Right lobe of liver (tissue), 6 donors: ENCODE measurements at regions not wholly inside any gene's neighbourhood (a gene's known extent, or its start where the extent isn't known, plus 50 kb on each side); places are given as distances from the start of the nearest gene placed in this dataset.

Experiments used
- ATAC-seq, 4 donors: fragments of 200-7000 bp; cut with Tn5 transposase; one replicate each; pipeline ENCODE4 v1.9.1; 2020; ENCODE audit warnings: mild to moderate bottlenecking in 4 of 4, moderate library complexity in 4 of 4
- DNase-seq, 3 donors: peaks; one replicate each; pipeline ENCODE4 v3.0.0-alpha.2; 2020
- H3K27ac ChIP-seq, 3 donors: fragments of 200-600 bp; one replicate each; pipeline ENCODE4 v1.8.0; 2022
- H3K27me3 ChIP-seq, 2 donors: fragments of 200-600 bp; one replicate each; pipeline ENCODE4 v1.8.0; 2022
- H3K36me3 ChIP-seq, 4 donors: fragments of 200-600 bp; sonication (generic) in 1 of 4; one replicate each; pipeline versions ENCODE4 v1.5.1 to v1.8.0; 2017 to 2022; ENCODE audit warnings: control low read depth in 1 of 4
- H3K4me1 ChIP-seq, 4 donors: fragments of 200-600 bp; sonication (generic) in 1 of 4; one replicate each; pipeline versions ENCODE4 v1.5.1 to v1.8.0; 2017 to 2022; ENCODE audit warnings: control low read depth in 1 of 4
- H3K4me3 ChIP-seq, 3 donors: fragments of 200-600 bp; one replicate each; pipeline ENCODE4 v1.8.0; 2022
- H3K9me3 ChIP-seq, 4 donors: fragments of 200-600 bp; sonication (generic) in 1 of 4; one replicate each; pipeline versions ENCODE4 v1.5.1 to v1.8.0; 2017 to 2022; ENCODE audit warnings: control low read depth in 1 of 4
- CTCF ChIP-seq, 4 donors: fragments of 200-600 bp in 3 of 4; fragments of 450-650 bp in 1 of 4; IDR thresholded peaks; one replicate each; pipeline versions ENCODE4 v1.5.1 to v1.8.0; 2016 to 2022; ENCODE audit warnings: antibody characterized with exemption in 4 of 4, mild to moderate bottlenecking in 2 of 4
- POLR2A ChIP-seq: fragments of 450-650 bp; IDR thresholded peaks from one replicate; pipeline ENCODE4 v1.6.1; 2017; ENCODE audit warnings: antibody characterized with exemption, mild to moderate bottlenecking
- WGBS: methylation state at CpG from one replicate; pipeline ENCODE4 v1.1.6; 2018; ENCODE audit warnings: low coverage, low lambda C conversion rate; ENCODE audit not compliant: insufficient coverage; ENCODE audit errors: missing lambda C conversion rate; 5-methylcytosine and 5-hydroxymethylcytosine counted together
- intact Hi-C, 2 donors: fragments of 100-400 bp; cut with DNase I; formaldehyde crosslinking; loops; one replicate each; pipeline versions ENCODE4 v1.11.2 to v1.14.1; 2022
- donor health status: DM: no; HTN: yes; CAD: no.
- donor health status: DM: no; HTN: no; CAD: no.
- donor health status: DM: no; HTN: no; CAD: no.
- donor health status: DM: no; HTN: yes; CAD: no.
- donor health status: DM: no; HTN: yes; CAD: no.

GRCh38 chr4:28665306-28665705, 1804.7 kb downstream of the STIM2 start:
- no peak for TF ChIP-seq CTCF (IDR thresholded peaks at IDR 0.05)
- TF ChIP-seq POLR2A: no peak
- WGBS: 79% methylated on average over 1 of the region's 1 CpG
- no peaks in the 10 kb centered on the region for H3K9me3 ChIP-seq
- no peak overlapping the region for H3K27ac ChIP-seq
- no peaks in the 10 kb centered on the region for H3K27me3 ChIP-seq
- H3K4me1 ChIP-seq: no peaks in the 10 kb centered on the region
- intact Hi-C loops: no loop called here
- no peak overlapping the region for H3K4me3 ChIP-seq
- DNase-seq: no peak
- no peaks in the 10 kb centered on the region for H3K36me3 ChIP-seq
- no peak for ATAC-seq

- ATAC-seq: no peak
These were observed 1814.9 kb downstream of the STIM2 start for GRCh38 chr4:28675582-28675981.

GRCh38 chr4:28677808-28678207, 1817.2 kb downstream of the STIM2 start:
- Histone ChIP-seq H3K4me3 (no peak overlapping the region), H3K27me3 (no peaks in the 10 kb centered on the region), H3K4me1 (no peaks in the 10 kb centered on the region), H3K27ac (no peak overlapping the region), H3K36me3 (no peaks in the 10 kb centered on the region), H3K9me3 (no peaks in the 10 kb centered on the region)
- ATAC-seq (no peak), DNase-seq (no peak)
- no peak for TF ChIP-seq CTCF (IDR thresholded peaks at IDR 0.05)
- intact Hi-C loops: no loop called here

More at GRCh38 chr4:28675582-28675981, 1814.9 kb downstream of the STIM2 start:
- H3K9me3 ChIP-seq: no peaks in the 10 kb centered on the region
- H3K4me1 ChIP-seq: no peaks in the 10 kb centered on the region
- H3K36me3 ChIP-seq: no peaks in the 10 kb centered on the region
- no peak overlapping the region for H3K27ac ChIP-seq
- H3K4me3 ChIP-seq: no peak overlapping the region
- no peak for DNase-seq
- TF ChIP-seq POLR2A (no peak), CTCF (IDR thresholded peaks at IDR 0.05) (no peak)
- intact Hi-C loops: no loop called here
- H3K27me3 ChIP-seq: no peaks in the 10 kb centered on the region

GRCh38 chr4:28682847-28683246, 1822.2 kb downstream of the STIM2 start:
- H3K4me3 ChIP-seq: no peak overlapping the region
- no peaks in the 10 kb centered on the region for H3K4me1 ChIP-seq
- no peak overlapping the region for H3K27ac ChIP-seq
- TF ChIP-seq POLR2A (no peak), CTCF (IDR thresholded peaks at IDR 0.05) (no peak)
- no peaks in the 10 kb centered on the region for H3K27me3 ChIP-seq
- no peak for DNase-seq
- ATAC-seq: no peak
- WGBS: 43% methylated on average over 1 of the region's 1 CpG
- intact Hi-C loops: no loop called here
- H3K9me3 ChIP-seq: no peaks in the 10 kb centered on the region
- no peaks in the 10 kb centered on the region for H3K36me3 ChIP-seq

GRCh38 chr4:28686618-28687017, 1826.0 kb downstream of the STIM2 start:
- TF ChIP-seq POLR2A (no peak), CTCF (IDR thresholded peaks at IDR 0.05) (peak in 2 of 4 donors; percentile 30 to 52)
- ATAC-seq (peak; percentile 47 to 75 (median 56)), DNase-seq (peak in 2 of 3 donors; percentile 11 to 47)
- Histone ChIP-seq H3K4me1 (no peaks in the 10 kb centered on the region), H3K27ac (no peak overlapping the region), H3K9me3 (no peaks in the 10 kb centered on the region), H3K4me3 (no peak overlapping the region), H3K27me3 (no peaks in the 10 kb centered on the region), H3K36me3 (no peaks in the 10 kb centered on the region)
- intact Hi-C loops: no loop called here
- 63% methylated on average over 1 of the region's 4 CpGs for WGBS
